ENCODE measurements at regions not wholly inside any gene's neighbourhood (a gene's known extent, or its start where the extent isn't known, plus 50 kb on each side); places are given as distances from the start of the nearest gene placed in this dataset.

DNA sequence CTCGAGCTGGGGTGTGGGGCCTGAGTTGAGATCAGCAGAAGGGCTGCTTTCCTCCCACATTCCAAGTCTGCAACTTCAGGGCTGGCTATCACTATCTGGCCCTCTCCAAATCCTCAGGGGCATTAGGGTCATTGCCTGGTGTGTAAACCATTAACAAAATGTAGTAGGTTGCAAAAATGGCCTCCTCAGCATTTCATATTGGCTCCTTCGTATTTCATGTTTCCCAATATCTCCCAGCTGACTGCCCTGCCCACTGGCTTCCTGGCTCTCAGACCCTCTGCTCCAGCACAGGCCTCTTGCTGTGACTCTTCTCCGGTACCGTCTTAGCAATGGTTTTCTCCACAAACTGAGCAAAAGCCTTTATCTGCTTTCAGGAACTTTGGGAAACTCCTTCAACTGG lies 113.8 kb downstream of the GADD45G start:
- TF ChIP-seq CTCF (IDR thresholded peaks at IDR 0.05; ENCODE audit: low read length) (no peak), EZH2 (IDR thresholded peaks at IDR 0.05; ENCODE audit: borderline replicate concordance, low read length) (no peak)

Measured in OCI-LY1 (cell line).